Ovary (tissue), 3 donors: ENCODE measurements at regions not wholly inside any gene's neighbourhood (a gene's known extent, or its start where the extent isn't known, plus 50 kb on each side); places are given as distances from the start of the nearest gene placed in this dataset.

Source experiments
- CTCF ChIP-seq, 3 donors: fragments of 450-650 bp in 2 of 3; fragments of 200-600 bp in 1 of 3; IDR thresholded peaks; one replicate each; pipeline versions ENCODE4 v1.5.1 to v1.8.0; 2016 to 2022; ENCODE audit warnings: antibody characterized with exemption in 3 of 3, mild to moderate bottlenecking in 1 of 3
- EP300 ChIP-seq: sonication (generic); formaldehyde crosslinking; IDR thresholded peaks from one replicate; pipeline ENCODE4 v1.6.1; 2017; ENCODE audit warnings: antibody characterized with exemption
- POLR2A ChIP-seq: fragments of 450-650 bp; IDR thresholded peaks from one replicate; pipeline ENCODE4 v1.6.1; 2017; ENCODE audit warnings: antibody characterized with exemption, mild to moderate bottlenecking, moderate library complexity
- donor health status: DM: no; HTN: no; CAD: no.

GRCh38 chr16:6021276-6021943 lies 923.8 kb upstream of the EEF2KMT start:
- no peak for TF ChIP-seq CTCF (IDR thresholded peaks at IDR 0.05)
- no peak for TF ChIP-seq POLR2A
- no peak for TF ChIP-seq EP300
